DMS79 (cell line): ENCODE measurements at regions not wholly inside any gene's neighbourhood (a gene's known extent, or its start where the extent isn't known, plus 50 kb on each side); places are given as distances from the start of the nearest gene placed in this dataset.

Experiments used
- DNase-seq: peaks from one replicate; lab custom pipeline; 2025; lab: John Stamatoyannopoulos, UW

DNA sequence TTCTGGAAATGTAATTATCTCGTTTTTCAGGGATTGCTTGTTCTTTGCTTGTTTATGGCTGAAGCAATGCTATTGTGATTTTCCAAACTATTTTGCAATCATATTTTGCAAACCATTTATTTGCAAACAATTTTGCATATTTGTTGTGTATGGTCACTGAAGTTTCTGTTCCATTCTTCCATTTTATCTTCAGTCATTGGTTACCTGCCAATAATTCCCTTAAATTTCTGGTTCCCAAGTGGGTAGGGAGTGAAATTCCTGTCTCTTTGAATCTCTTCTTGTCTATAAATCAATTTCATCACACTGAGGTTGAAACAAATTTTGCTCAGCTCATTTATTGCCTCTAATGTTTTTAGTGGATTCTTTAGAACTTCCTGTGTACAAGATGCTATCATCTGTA, 401.7 kb upstream of the VWC2 start:
- no peak for DNase-seq

DNA sequence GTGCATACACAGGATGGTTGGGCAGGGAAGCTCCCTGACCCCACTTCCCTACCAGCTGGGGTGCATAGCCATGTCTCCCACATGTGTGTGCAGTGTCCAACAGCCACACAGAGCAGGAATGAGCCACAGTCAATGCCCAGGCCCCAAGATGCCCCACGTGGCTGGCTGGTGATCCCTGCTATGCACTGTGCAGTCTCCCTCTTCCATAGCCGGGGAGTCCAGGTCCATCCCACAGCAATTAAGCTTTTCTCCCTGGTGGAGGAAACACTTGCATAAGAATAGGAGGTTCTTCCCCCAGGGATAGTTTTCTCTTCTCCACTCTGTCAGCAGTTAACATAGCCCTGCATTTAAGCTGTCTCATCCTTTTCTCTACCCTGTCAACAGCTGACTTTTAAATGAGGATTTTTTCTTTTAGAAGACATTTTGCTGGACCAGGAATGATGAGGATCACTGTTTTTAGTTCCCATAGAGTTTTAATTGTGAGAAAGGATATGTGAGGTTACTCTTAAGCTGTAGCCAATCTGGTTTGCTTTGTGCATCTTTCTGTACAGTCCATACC, 396.5 kb upstream of the VWC2 start:
- DNase-seq: no peak

- no peak for DNase-seq
Observed at GRCh38 chr7:49386792-49387191, 386.6 kb upstream of the VWC2 start.

DNA sequence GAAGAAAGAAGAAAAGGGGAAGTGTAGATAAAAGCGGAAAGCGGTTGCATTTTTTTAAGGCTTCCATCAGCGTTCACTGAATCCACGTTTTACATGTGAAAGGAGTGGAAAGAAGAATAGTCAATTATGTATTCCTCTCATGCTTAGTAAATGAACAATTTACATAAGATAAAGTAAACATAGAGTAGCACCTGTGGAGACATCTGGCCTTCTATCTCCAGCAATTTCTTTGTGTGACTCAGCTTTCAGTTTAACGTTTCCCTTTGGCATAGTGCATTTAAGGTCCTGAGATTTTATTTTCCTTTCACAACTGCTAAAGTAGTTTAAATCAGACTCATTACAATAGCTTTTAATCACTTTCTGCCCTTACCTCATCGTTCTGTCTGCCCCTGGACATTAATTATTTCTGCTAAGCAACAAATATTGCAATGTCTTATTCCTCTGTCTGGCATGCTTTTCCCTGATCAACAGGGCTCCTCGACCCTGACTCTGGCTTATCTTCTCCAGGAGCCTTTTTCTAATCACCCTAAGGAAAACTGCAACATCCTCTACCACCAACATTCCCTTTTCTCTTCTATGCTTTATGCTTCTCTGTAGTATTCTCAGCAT, 383.5 kb upstream of the VWC2 start:
- no peak for DNase-seq

GRCh38 chr7:49396229-49396628, 377.2 kb upstream of the VWC2 start:
- DNase-seq: no peak

DNA sequence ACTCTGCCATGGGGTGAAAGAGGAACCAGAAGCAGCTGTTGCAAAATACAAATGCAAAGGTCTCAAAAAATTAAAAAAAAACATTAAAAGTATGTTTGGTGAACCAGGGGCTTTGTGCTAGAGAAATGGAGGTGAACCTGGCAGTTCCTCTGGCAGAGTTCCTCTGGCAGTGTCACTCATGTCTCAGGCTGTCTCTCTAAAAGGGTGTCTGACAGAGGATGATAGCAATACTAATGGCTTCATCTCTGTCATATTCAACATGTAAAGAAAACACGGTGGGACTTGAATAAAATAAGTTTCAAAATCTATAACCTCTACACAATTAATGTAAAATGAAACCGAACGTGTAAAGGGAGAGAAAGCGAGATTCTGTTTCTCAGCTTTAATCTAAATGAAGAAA, 375.7 kb upstream of the VWC2 start:
- DNase-seq: no peak

DNA sequence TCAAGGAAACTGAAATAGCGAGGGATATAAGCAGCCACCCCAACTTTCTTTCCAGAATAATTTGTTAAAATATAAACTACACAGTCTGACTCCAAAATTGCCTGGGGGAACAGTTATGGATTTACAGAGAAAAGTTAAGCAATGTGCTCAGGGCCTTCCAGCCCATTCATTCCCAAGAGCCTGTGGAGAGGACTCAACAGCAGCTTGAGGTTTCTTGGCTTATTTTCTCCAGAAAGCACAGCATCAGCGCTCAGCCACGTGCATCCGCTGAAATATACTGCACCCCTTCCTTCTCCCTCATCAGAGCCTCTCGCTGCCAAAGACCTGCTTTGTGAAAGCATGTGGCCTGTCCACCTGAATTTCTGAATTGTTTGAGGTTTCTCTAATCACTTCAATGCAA, 375.2 kb upstream of the VWC2 start:
- DNase-seq: peak; percentile 8

DNA sequence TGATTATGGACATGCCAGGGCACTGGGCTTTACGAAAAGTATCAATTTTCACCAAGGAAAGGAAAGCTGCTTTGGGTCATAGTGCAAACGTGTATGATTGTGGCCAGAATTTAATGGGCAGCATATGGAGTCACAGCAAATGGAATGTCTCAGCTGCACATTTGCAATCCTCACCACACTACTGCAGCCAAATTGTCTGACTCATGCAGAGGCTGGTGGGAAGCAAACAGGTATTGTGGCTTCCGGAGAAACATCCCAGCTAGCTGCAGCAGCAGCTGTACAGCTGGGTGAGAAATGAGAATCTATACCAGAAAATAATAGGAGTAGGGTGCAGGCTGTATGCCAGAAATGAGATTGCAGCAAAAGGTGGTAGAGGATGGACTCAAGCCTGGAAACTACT, 374.7 kb upstream of the VWC2 start:
- no peak for DNase-seq

- DNase-seq: no peak
Observed at GRCh38 chr7:49400891-49401550, 372.4 kb upstream of the VWC2 start.

DNA sequence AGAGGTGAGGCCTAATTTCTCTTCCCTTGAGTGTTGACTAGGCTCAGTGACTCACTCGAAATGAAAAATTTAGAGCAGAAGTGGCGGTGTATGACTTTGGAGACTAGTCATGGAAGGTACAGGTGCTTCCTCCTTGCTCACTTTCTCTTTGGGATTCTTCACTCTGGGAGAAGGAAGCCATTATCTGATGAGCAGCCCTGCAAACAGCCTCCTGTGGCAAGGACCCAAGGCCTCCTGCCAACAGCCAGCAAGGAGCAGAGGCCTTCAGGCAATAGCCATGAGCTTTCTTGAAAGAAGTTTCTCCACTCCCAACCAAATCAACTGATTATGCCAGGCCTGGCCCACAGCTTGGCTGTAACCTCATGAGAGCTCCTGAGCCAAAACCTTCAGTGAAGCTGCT, 369.6 kb upstream of the VWC2 start:
- DNase-seq: no peak

- DNase-seq: no peak
Observed at GRCh38 chr7:49407205-49407604, 366.2 kb upstream of the VWC2 start.

GRCh38 chr7:49417034-49417433, 356.4 kb upstream of the VWC2 start:
- no peak for DNase-seq

DNA sequence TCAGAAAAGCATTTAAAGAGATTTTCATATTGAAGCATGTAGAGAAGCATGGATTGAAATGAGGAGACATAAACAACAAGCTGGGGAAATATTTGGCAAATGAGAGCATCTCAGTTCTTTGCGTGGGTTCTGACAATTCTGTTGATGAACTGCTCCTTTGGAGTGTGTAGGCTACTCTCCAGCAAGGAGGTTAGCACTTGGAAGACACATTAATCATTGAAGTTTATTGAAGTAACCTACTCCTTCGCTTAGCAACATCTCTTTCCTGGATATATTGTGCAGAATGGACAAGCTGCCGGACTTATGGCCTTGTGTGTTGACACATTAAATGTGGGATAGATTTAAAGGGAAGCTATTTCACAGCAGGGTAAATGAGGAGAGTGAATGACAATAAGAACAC, 354.5 kb upstream of the VWC2 start:
- DNase-seq: no peak

DNA sequence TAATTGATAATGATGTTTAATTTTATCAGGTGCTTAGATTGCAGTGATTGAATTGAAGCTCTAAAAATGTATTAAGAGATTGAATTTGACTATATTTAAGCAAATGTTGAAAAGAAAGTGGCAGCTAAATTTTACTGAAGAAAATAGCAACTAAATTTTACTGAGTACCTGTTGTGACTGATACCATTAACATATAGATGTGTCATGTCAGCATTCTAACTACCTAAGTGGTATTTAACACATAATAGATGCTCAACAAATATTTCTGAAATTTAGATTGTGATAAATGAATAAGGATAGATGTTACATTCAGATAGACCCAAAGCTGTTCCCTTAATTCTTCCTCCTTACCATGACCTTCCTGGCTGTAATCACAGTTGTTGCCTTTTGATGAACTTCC, 350.9 kb upstream of the VWC2 start:
- no peak for DNase-seq

DNA sequence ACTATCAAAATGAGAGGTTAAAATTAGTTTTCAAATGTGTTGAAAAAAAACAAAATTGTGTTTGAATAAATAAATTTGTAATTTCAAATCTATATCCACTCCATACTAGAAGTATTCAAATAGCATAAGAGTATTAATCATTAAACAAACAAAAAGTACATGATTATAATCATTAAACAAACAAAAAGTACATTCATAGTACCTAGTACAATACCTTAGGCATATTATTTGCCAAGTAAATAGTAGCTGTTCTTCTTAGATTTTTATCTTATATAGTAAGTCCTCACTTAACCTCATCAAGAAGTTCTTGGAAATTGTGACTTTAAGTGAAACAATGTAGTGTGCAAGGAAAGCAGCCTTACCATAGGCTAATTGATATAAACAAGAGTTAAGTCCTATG, 349.3 kb upstream of the VWC2 start:
- DNase-seq: no peak

- DNase-seq: no peak
Observed at GRCh38 chr7:49425277-49425818, 348.1 kb upstream of the VWC2 start.

DNA sequence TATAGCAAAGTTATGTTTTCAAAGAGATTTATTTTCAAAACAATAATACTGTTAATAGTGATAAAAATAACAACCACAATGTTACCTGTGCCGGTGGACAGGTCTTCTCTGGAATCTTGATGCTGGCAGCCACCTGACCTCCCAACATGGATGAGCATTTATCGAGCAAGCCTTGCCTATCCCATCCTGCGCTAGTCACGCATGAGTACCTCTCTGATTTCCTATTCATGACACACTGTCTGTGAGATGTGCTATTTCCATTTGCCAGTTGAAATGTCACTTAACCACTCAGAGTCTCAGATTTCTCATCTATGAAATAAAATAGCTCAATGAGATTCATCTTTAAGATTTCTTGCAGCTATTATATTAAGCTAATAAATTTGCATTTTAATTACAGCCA, 341.2 kb upstream of the VWC2 start:
- no peak for DNase-seq

GRCh38 chr7:49433794-49434193, 339.6 kb upstream of the VWC2 start:
- DNase-seq: no peak

DNA sequence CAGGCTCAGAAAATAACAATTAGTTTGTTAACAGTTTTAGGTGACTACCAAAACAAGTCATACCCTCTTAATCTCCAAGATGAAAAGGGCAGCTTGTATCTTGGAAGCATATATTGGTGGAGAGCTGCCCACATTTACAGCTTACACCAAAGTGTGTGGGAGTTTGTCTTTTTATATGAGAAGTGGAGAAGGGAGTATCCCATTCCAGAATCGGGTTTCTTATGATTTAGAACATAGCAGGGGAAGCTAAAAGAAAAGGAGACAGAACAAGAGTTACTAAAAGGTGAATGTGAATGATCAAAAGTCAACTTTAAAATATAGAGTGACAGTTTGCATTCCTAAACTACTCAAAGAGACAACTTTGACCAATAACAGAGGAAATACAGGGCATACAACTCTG, 338.6 kb upstream of the VWC2 start:
- DNase-seq: no peak

- no peak for DNase-seq
Observed at GRCh38 chr7:49438281-49438680, 335.2 kb upstream of the VWC2 start.

DNA sequence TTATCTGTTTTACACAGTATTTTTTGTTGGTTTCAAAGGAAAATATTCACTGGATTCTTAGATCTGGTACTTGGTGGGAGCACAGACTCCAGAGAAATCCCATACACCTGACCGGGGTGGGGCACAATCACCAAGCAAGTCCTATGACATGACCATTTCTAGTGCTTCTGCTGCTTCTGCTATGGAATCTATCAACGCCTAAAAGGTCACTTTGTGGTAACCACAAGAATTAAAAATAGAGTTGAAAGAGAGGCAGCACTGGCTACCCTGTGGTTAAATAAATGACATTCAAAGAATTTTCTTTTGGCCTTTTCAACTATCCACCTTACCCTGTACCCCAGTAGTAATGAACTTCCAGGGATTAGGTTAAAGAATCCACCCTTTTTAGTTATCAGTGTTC, 329.9 kb upstream of the VWC2 start:
- no peak for DNase-seq

GRCh38 chr7:49453486-49453885, 320.0 kb upstream of the VWC2 start:
- DNase-seq: no peak

DNA sequence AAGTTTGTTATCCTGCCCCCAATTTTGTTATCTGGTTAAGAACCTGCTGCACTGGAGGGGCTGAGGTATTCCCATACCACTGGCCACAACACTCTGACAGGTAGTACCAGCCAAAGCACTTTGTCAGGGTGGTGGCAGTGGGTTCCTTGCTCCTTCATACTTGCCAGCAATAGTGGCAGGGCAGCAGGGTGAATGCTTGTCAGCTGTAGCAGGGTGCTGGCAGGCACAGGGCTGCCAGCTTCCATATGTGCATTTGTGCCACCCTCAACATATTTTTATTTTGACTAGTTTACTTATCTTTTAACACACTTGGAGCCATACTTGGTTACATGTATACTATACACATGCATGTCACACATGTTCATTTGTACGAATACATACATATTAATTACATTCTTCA, 294.0 kb upstream of the VWC2 start:
- DNase-seq: no peak
